ENCODE measurements at regions not wholly inside any gene's neighbourhood (a gene's known extent, or its start where the extent isn't known, plus 50 kb on each side); places are given as distances from the start of the nearest gene placed in this dataset.

DNA sequence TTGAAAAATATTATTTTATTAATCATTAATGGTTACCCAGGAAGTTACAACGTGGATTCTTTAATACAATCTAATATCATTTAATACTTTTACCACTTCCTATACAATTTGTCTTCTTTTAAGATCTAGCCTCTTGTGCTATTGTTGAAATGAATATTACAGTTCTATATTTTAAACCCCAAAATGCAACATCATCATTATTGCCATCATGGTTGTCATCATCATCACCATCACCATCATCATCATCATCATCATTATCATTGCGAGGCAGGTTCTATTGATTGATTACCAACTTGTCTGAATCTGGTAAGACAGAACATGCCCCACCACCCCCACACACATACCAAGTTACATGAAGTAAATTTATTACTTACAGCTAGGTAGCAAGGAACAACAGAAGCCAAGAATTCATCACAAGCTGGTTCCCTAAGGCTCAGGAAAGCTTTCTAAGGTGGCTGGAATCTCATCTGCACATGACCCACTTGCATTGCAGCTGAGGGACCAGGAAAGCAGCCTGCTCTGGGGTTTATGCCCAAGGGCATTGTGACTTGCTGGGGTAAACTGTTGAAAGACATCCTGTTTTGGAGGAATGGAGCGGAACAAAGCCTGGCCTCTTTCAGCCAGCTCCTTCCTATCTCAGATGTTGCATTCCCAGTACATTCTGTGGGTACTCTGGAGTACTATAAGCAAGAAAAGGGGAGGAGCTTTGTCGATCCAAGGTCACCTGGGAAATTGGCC, 418.1 kb downstream of the PRR16 start:
- TF ChIP-seq, protein P1, sequence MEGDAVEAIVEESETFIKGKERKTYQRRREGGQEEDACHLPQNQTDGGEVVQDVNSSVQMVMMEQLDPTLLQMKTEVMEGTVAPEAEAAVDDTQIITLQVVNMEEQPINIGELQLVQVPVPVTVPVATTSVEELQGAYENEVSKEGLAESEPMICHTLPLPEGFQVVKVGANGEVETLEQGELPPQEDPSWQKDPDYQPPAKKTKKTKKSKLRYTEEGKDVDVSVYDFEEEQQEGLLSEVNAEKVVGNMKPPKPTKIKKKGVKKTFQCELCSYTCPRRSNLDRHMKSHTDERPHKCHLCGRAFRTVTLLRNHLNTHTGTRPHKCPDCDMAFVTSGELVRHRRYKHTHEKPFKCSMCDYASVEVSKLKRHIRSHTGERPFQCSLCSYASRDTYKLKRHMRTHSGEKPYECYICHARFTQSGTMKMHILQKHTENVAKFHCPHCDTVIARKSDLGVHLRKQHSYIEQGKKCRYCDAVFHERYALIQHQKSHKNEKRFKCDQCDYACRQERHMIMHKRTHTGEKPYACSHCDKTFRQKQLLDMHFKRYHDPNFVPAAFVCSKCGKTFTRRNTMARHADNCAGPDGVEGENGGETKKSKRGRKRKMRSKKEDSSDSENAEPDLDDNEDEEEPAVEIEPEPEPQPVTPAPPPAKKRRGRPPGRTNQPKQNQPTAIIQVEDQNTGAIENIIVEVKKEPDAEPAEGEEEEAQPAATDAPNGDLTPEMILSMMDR (conservative IDR thresholded peaks at IDR 0.05): no peak
- no peak for TF ChIP-seq ZFX (IDR thresholded peaks at IDR 0.05)

Measured in C4-2B (cell line).